Stimulated activated CD4-positive, alpha-beta T cell treated with anti-CD3 and anti-CD28 coated beads, Interleukin-15, amount 100 ng/mL, for 24 hours (primary cell): ENCODE measurements at regions not wholly inside any gene's neighbourhood (a gene's known extent, or its start where the extent isn't known, plus 50 kb on each side); places are given as distances from the start of the nearest gene placed in this dataset.

Source experiments
- DNase-seq: peaks from one replicate; pipeline ENCODE4 v3.0.0-alpha.2; 2020

DNA sequence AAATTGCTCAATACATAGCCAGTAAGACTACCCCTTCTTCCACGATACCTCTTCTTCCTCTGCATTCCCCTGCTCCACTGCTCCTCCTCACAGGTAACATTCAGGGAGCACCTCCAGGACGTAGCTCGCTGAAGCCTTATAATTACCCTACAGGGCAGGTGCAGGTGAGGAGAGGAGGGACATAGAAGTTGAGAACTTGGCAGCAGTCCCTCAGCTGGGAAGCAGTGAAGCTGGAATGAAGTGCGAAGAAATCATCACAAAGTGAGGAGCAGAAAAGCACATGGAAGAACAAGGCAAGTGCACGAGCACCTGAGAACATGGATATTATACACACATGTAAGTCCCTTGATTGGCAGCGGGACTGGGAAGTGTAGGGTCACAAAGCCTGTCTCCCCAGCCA is 118.2 kb downstream of the HSD17B3 start:
- no peak for DNase-seq

DNA sequence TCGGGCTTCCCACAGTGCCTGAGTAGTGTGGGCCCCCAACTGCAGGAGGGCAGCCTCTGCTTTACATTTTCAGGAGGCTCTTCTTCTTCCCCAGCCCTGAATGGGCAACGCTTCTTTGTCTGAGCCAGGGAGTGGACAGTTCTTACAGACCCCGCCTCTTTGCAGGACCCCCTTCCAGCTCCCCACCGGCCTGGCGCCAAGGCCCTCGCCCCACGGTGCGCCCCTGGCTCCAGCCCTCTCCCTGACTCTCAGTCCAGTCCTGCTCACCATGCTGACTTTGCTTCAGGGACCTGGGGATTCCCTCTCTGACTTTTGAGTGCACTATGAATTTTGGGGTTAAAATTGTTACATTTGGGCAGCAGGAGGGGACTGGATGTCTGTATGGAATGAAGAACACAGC is 123.8 kb downstream of the HSD17B3 start:
- DNase-seq = no peak

DNA sequence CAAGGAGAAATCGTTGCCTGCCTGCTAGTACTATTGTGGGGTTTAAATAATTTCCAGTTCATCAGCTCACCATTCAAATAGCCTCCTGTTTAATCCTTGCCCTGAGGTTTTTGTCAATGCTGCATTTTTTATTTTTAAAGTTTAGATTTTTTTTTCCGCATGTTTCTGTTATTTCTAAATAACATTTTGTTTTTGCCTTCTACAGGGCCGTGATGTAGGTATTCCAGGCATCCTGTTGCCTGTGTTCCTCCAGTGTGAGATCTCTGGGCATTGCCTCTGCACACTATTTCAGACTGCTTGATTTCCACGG is 124.3 kb downstream of the HSD17B3 start:
- DNase-seq = no peak

DNA sequence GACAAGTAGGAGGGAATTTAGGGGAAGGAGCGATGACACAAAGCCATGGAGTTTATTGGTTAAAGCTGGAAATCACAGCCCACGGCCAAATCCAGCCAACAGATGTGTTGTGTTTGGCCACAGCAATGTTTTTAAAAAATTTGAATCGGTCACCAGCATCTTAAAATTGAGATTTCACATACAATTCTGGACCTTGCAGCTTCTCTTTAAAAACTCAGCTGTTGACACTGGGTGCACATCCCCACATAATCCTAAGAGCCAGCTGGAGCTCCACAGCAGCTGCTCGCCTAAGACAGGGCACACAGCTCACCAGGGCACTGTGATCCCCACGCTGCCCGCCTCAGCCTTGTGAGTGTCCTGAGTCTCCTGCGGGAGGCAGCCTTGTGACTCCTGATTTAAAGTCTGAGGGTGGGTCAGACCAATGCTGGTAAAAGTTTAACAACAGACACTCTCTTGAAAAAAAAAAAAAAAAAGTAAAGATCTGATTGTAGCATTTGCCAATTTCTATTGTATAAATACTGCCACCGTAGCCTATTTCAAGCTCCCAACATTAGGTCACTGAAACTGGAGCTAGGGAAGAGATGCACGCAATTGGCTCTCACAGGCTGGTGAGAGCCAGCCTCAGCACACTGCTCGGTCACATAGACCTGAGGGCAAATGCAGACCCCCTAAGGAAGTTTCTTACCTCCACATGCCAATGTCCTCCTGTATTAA is 124.8 kb downstream of the HSD17B3 start:
- DNase-seq = no peak

DNA sequence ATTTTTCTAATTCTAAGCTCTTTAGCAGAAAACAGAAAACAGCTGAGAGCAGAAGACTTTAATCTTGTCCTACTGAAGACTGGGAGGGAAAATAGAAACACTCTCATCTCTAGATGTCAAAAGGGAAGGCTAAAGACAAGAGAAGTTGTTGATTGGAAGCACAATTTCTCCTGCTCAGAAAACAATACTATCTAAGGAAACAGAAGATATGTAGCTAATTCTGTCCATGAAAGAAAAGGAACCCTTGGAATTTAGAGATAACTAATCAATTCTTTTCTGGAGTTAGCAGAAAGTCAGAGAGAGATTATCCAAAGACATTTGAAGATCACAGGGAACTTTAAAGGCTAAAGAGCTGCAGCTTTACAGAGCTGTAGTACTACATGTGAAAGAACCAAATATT is 126.2 kb downstream of the HSD17B3 start:
- no peak for DNase-seq

DNA sequence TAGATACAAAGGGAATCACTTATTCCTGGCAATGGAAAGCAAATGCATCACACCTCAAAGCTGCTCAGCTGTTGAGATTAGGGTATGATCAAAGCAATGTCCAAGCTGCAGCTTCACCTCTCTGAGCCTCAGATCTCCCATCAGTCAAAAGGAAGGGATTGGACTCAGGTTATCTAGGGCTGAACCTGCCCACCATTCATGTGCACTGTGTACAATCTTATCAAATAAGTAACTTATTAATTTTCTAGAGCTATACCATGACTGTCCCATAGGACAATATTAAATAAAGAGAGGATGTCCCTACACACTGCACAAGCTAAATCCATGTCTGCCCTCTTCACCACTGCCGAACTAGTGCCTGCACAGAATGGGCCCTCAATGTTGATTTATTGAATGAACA is 127.0 kb downstream of the HSD17B3 start:
- no peak for DNase-seq

DNA sequence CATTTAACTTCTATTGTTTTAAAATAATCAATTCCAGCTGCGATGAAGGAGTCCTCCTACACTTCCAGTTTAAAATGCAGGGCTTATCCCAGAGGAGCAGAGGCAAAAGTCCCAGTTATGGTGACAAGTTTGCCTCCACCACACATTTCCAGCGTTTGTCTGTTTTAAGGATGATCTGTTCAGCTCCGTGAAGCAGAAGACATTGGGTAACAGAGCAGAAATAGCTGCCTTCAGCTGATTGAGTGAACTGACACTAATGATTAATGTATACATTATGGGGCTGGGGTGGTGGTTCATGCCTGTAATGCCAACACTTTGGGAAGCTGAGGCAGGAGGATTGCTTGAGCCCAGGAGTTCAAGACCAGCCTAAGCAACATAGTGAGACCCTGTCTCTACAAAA is 127.6 kb downstream of the HSD17B3 start:
- DNase-seq = no peak

DNA sequence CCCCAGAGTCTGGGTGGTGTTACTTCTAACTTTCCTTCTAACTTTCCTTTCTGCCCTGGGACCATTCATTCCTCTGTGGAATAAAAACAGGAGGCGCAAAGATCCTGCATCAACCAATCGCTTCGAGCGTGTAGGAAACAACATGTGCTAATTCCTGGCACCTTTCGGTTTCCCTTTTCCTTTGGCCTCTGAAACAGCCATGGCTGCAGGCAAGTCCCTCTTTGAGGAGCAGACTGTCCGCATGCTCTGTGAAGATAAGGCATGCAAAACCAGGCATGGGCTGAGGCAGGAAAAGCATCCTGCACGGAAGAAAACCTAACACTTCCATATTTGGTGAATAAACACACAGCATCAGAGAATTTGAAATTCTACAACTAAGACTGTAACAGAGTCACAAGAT is 128.3 kb downstream of the HSD17B3 start:
- no peak for DNase-seq

DNA sequence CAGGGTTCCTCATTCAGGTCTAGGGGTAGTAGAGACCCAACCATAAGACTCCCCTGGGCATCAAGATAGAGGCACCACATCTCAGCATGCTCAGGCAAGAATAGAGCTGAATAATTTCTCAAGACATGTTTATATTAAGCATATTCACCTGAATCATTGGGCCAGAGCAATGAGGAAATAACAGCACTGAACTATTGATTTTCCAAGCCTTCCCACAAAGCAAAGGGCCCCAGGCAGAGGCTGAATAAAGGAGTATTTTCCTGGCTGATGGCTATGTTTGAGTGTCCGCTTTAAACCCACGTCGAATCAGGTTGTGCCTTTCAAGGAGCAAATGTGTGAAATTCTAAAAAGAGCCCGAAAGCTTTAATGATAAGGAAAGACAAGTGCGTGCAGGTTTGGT is 129.2 kb downstream of the HSD17B3 start:
- DNase-seq = no peak

DNA sequence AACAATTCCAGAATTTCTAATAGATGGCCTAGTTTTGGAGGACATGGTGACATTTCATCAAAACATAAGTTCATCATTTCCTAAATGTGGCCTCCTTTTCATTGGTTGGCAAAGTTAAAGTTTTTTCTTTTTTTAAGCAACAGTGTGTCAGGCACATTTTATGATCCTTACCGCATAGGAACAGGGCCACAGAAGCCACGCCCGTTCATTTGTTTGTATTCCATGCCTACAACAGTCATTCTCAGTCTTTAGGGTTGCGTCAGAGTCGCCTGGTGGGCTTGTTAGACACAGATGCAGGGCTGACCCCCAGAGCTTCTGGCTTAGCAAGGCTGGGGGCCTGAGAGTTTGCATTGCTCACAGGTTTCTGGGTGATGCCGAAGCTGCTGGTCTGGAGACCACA is 130.2 kb downstream of the HSD17B3 start:
- DNase-seq = no peak

DNA sequence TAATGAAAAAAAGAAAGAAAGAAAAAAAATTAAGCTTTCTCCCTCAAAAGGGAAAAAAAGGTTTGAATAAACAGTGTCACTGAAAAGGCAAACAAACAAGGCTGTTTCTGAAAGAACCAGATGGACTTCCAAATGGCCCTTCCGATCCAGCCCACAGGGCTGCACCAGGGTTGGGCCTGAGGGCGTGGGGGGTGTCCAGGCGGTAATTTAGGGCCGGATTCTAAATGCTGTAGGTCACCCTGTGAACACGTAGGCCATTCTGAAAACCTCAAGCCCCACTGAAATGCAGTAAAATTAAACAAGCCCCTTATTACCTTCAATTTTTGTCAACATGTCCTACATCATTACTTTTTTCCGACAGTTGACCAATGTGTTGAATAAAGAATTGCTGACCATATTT is 132.1 kb downstream of the HSD17B3 start:
- DNase-seq = no peak

DNA sequence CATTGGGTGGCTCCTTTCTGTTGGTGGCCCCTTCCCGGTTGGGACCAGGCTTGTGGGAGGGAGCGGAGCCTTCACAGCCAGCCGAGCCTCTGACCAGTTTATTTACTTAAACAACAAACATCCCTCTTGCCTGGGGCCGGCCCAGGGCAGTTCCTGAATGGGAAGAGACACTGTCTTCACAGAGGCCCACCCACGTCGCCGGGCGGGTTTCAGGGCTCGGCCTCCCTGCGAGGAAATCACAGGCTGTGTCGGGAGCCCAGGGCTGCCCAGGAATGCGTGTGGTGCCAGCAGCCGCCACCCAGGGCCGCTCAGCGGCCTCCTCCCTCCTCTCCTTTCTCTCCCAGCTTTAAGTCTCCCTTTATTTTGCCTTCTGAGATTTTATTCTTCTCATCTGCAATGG is 132.5 kb downstream of the HSD17B3 start:
- DNase-seq = no peak

DNA sequence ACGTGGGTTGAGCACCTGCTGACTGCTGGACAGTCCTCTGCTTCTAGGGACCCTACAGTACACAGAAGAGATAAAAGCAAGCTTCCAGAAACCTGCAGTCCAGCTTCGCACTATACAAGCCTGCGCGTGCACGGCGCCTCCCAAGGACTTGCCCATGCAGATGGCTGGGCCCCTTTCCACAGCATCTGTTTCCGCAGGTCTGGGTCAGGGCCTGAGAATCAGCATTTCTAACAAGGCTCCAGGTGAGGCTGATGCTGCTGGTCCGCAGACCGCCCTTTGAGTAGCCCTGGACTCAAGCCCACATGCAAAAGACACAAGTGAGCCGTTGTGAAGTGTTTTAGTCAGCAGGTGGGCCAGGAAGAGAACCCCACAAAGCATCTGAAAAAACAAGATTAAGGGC is 133.1 kb downstream of the HSD17B3 start:
- DNase-seq = no peak

DNA sequence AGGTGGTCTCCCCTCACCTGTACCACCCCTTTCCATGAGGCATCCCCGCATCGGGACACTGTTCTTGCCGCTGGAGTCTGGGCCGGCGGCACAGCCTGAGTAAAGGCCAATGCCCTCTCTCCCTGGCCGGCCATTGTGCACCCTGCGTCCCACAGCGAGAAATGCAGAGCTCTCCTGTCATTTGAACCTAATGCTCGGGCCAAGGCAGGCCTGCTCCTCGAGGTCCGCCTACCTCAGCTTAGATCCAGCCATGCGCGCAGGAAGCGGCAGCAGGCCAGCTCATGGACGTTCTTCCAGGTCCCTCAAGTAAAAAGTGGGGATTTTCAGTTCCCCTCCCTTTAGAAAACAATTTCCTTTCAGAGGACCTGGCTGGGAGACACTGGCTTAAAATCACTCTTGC is 135.0 kb downstream of the HSD17B3 start:
- no peak for DNase-seq

DNA sequence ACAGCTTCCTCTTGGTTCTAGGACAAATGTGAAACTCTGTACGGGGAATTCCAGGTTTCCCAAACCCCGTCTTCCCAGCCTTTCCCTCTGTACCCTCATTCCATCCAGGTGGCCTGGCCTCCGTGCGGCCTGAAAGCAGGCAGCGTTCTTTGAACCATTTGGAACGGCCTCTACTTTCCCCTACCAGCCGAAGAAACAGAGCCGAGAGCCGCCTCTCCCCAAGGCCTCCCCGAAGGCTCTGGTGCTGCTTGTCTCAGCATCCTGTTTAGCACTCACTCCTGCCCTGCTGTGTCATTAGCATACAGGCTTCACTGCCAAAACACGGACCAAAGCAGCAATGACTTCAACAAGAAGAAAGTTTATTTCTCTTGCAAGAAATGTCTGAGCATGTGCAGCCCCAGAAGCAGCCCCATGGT is 137.7 kb downstream of the HSD17B3 start:
- DNase-seq = no peak

DNA sequence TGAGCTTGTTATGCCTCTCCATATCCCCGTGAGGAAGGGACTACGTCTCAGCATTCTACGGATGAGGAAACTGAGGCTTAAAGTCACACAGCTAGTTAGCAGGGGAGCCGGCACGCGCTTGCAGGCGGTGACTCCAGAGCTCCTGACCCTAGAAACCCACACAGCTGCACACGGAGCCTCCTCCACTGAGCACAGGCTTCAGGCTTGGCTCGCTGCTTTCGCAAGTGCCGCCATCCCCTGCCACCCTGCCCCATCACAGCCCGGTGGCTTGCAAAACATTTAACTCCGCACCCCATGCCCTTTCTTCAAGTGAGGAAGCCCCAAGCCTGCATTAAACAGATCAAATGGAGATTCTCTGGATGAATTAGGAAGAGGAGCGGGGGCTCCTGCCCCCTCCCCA is 138.3 kb downstream of the HSD17B3 start:
- DNase-seq = no peak

DNA sequence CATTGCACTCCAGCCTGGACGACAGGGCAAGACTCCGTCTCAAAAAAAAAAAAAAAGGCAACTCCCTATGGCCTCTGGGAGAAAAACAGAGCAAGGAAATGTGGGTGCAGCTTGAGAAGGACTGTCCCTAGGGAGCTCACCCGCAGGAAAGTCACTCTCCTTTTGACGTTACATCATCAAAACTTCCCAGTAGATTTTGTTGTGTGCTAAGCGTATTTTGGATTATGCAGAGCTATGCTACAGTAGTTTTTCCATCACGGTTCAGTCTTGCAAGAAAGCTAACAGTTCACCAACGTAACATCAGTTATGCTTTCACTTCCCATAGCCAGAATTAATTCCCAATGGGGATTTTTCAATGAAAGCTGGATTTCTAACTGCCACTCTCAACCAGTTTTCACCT is 138.8 kb downstream of the HSD17B3 start:
- no peak for DNase-seq

DNA sequence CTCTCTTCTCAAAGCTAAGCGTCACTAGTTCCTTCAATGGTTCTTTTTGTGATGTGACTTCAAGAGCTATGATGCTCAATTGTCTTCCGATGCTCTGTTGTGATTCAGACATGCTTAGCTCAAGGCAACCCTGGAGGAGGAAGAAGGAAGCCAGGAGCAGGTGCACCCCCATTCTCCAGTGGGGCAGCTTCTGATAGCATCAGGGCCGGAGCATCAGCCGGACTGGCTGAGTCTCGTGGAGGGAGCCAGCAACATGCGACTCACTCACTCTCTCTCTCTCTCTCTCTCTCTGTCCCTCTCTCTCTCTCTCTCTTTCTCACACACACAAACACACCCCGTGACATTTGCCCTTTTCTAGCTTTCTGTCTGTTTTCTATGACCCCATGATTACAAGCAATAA is 140.2 kb downstream of the HSD17B3 start:
- DNase-seq = no peak

DNA sequence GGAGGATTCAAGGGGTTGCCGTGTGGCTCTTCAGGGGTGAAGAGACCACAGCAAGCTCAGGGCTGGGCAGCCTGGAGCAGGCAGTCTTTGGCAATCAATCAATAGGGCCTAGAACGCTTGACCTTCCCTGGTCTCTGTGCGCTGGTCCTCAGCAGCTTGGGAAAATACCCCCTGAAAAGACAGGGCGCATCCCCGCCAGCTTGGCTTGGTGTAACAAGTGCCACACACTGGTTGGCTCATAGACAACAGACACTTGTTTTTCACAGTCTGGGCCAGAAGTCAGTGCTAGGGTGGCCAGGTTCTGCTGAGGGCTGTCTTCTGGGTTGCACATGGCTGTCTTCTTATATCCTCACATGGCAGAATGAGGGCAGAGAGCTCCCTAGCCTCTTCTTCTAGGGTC is 141.1 kb downstream of the HSD17B3 start:
- DNase-seq = no peak

DNA sequence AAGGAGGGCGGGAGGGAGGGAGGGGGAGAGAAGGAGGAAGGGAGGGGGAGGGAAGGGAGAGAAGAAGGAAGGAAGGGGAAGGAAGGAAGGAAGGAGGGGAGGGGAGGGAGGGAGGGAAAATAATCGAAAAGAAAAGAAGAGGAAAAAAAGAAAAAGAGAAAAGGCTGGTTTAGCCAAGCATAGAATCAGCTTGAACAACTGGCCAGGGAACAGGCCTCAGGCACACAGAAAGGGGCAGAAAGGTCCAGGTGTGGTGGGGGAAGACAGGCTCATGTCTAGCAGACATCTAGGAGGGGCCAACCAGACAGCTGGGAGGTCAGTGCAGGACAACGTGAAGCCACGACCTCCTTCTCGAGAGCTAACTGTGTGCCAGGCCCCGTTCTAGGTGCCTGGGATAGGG is 141.8 kb downstream of the HSD17B3 start:
- DNase-seq = no peak

DNA sequence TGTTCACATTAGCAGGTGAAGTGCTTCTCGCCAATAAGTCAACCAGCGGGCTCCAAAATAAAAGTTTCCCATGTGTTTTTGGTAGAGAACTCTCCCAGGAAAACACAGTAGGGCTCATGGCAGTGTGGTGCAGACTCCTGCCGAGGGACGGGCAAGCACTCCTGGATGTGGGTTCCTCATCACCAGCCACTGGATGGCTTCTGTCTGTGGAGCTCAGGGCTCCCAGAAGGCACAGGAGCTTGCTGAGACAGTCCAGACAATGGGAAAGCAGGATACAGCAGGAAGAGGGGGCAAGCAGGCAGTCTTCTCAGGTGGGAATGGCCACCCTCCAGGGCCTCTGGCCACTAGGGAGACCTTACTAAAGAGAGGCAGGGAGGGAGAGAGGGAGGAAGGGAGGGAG is 142.4 kb downstream of the HSD17B3 start:
- no peak for DNase-seq

DNA sequence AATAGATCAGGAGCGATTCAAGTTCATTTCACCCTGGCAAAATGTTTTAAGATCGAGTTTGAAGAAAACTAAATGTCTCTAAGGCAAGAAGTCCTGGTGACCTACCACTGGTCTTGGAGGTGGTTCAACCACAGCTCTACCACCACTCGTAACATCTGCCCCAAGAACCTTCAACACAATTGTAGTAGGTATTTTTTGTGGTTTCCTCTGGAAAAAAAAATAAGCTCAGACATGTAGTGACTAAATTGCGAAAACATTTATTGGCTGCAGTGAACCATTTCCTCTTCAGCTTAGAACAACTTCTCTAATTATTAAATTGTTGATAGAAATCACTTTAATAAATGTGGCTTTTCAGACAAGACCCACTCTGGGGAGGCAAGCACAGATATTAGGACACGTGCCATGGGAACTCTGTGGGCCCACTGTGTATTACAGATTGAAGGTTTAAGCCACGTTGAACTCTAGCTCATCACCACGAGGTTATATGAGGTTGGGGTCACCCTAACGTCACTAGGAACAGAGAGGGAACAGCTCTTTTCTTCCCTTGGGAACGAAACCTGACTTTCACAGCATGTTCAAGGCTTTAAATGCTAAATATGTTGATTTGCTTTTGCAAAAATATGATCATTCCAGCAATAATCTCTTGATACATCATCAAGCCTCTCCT is 142.9 kb downstream of the HSD17B3 start:
- no peak for DNase-seq

DNA sequence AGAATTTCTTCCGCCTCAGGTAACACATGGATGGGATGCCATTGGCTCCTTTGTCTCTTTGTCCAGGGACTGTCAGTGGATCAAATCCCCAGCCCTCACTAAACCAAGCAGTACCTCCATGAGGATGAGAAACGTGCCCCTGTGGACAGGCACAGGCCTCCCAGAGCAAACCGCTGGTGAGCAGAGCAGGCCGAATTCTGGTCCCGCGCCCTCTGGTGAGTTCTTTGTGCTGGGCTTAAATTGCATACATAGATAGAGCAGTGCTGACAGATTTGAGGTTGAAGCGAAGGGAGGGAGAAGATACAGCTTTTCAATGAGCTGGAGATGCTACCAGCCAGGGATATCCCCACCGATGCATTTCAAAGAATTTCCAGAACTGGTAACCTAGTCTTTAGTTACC is 143.8 kb downstream of the HSD17B3 start:
- DNase-seq = no peak

DNA sequence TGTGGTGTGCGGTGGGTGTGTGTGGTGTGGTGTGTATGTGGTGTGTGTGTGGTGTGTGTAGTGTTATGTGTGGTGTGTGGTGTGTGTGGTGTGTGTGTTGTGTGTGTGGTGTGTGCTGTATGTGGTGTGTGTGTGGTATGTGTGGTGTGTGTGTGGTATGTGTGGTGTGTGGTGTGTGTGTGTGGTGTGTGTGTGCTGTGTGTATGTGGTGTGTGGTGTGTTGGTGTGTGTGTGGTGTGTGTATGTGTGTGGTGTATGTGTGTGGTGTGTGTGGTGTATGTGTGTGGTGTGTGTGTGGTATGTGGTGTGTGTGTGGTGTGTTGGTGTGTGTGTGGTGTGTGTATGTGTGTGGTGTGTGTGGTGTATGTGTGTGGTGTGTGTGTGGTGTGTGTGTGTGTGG is 144.3 kb downstream of the HSD17B3 start:
- DNase-seq = no peak
